GM21737 (cell line): ENCODE measurements at regions not wholly inside any gene's neighbourhood (a gene's known extent, or its start where the extent isn't known, plus 50 kb on each side); places are given as distances from the start of the nearest gene placed in this dataset.

ENCODE experiments used
- ATAC-seq: cut with Tn5 transposase; IDR thresholded peaks from one replicate; pipeline ENCODE4 v1.9.1; 2021; ENCODE audit warnings: mild to moderate bottlenecking, moderate library complexity; ENCODE audit not compliant: unreplicated experiment

DNA sequence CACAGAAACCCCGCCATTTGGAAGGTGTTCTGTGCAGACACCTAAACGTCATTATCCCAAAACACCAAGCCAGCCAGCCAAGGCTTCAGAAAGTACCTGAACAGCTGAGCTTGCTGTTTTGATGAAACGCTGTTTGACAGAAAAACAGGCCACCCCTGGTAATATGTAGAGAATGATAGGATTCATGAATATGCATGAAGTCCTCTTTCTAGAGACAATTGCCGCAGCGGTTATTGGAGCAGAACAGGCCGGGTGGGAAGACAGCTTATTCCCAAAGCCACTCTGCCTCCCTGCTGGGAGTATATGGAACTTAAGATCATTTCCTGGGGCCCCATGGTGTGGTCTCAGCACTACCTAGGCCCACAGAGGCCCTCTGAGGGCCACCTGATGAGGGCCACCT lies 229.5 kb downstream of the UQCRFS1 start:
- no peak for ATAC-seq

DNA sequence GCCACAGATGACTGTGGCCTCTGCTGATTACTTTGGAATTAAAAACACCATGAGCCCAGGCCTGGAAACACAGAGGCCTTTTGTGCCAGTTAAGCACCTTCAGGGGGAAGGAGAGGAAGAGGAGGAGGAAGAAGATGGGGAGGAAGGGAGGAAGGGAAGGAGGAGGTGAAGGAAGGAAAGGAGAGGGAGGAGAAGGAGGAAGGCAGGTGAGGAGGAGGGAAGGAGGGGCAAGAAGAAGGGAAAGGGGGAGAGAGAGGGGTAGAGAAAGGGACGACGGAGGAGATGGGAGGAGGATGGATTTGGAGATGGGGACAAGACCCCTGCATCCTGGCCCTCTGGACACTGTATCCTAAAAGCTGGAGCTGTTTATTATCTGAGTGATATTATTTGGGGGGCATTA lies 231.0 kb downstream of the UQCRFS1 start:
- ATAC-seq: no peak

DNA sequence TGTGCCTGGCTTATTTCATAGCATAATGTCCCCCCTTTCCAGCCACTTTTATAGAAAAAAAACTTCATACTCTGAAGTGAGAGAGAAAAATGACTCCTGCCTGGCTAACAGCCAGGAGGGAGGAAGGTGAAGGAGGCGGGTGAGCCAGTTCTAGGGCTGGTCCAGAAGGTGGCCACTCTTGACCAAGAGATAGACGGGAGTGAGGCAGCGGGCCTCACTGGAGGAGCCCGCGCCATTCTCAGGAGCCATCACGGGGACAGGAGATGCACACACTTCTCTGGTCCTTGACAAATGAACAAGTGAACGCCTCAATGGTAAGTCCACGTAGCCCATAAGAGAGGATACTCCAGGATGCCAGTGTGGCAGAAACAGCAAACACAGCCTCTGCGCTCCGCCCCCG lies 231.4 kb downstream of the UQCRFS1 start:
- ATAC-seq: no peak

DNA sequence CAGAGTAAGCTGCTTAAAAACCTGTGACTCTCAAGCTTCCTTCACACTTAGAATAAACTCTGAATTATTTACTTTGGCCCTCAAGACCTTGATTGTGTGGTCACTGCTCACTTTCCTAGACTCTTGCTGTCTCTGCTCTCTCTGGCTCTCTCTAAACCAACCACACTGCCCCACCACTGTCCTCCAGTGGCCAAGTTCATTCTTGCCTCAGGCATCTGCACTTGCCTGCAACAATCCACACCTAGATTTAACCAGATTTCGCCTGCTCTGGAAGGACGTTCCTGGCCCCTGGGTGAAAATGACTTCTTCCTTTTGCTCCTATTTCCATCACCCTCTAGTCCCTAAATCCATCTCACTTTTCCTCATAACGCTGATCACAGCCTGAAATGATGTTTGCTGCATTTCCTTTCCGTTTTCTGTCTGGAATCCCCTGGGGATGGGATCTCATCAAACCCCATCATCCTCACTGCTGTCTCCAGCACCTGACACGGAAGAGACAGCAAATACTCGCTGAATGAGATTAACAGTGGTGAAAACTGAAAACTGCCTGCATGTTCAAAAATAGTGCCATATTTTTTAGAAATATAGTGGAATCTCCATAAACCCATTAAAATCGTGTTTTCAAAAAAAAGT lies 232.6 kb downstream of the UQCRFS1 start:
- ATAC-seq: no peak

DNA sequence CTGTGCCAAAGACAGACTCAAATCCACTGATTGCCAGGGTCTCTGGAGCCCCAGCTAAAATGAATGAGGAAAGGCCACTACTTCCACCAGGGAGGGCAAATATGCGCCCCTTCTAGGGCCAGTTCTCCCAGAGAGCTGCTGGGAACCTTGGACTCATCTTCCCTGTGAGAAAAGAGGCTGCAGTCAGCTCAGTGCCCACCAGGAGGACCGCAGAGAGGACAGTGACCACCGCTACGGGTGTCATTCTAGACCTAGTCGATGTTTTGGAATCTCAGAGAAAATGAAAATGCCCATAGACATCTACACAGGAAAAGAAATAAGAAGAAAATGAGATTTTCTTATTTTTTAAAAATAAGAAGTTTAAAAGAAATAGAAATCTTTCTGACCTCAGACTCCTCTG lies 235.1 kb downstream of the UQCRFS1 start:
- ATAC-seq: no peak

DNA sequence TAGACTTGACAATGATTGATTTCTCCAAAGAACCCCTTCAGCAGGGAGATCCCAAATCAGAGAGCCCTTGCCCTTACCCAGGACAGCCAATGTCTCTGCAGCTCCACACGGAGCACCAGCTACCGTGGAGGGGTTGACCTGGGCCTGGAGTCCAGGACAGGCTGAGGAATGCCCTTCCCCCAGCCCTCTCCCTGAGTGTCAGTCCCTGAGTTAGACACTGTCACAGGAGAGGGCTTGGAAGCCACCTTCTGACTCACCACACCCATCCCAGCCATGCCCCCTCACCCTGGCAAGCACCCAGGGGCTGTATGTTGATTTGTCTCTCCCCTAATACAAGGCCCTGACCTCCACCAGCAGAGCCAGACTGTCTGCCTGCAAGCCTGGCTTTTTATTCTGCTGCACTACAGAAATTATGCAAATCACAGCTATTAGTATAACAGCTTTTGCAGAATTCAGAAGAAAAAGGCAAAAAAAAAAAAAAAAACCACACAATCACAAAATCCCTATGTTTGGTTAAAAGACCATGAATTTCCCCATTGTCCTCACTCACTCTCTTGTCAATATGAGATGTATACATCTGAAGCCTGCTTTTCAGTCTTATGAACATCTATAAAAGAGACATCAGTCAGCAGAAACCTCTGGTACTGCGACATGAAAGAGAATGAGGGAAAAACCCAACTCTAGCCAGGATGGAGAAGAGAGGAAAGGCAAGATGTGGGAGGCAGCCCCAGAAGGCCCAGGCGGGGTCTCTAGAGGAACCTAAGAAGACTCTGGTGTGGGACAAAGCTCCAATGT lies 240.7 kb downstream of the UQCRFS1 start:
- ATAC-seq: no peak

DNA sequence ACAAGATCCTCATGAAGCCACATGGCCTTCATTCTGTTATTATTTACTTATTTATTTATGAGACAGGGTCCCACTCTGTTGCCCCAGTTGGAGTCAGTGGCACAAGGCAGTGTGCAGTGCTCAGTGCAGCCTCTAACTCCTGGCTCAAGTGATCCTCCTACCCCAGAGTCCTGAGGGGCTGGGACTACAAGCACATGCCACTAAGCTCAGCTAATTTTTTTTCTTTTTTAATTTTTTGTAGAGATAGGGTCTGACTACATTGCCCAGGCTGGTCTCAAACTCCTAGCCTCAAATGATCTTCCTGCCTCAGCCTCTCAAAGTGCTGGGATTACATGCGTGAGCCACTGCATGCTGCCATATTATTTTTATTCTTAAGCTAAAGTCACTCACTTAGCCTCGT lies 241.4 kb downstream of the UQCRFS1 start:
- no peak for ATAC-seq

DNA sequence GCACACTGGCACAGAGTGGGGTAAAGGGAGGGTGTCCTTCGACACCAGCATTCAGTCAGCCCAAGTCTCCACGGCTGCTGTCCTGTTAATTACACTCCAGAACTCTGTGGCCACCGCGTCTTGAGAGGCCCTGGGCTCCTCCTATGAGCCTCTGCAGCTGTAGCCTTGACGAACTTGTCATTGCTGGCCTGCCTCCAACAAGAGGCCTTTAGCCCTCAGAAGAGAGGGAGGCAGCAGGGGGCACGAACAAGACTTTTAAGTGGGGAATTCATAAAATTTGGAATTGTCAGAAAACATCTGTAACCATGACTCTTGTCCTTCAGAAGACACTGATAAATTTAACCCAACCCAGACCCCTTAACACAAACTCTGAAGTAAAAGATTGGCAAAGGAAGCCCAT lies 241.9 kb downstream of the UQCRFS1 start:
- ATAC-seq: no peak

DNA sequence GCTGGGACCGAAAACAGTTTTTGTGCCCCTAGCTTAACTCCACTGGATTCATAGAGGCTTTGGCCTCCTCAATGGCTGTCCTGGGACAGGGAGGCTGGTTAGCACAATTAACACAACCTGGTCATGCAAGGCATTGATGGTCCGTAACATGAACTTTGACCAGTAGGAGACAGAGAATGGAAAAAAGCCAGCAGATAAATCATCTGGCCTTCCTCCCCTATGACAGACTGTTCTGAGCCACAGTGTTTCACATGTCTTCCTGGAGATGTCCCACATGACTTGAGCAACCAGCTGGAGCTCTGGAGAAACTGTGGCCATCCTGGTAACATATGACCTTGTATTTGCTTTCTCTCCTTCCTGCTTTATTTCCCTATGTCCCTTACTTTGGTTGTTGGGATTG lies 244.2 kb downstream of the UQCRFS1 start:
- no peak for ATAC-seq

DNA sequence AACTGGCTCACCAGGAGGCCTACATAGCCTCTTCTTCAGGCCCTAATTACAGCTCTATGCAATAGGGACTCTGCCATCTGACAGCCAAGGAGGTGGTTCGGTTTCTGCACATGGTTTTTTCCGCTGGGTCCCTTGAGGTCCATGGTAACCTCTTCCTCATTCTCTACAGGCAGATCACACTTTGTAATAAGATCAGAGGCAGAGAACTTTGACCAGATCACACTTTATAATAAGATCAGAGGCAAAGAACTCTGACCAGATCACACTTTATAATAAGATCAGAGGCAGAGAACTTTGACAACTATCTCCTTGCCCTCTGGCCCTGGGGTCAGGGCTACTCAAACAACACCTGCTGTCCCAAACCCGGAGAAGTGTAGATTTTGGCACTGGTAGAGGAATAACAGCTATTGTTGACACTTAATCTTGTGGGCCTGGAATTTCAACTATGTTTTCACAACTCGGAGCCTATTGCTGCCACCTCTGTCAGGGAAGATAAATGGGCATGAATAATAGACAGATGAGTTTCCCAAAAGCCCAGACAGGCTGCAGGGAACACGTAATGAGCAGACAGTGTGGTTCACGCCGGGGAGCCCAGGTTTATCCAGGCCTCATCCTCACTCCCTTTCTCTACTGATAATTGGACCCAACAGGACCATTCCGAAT lies 246.1 kb downstream of the UQCRFS1 start:
- no peak for ATAC-seq

DNA sequence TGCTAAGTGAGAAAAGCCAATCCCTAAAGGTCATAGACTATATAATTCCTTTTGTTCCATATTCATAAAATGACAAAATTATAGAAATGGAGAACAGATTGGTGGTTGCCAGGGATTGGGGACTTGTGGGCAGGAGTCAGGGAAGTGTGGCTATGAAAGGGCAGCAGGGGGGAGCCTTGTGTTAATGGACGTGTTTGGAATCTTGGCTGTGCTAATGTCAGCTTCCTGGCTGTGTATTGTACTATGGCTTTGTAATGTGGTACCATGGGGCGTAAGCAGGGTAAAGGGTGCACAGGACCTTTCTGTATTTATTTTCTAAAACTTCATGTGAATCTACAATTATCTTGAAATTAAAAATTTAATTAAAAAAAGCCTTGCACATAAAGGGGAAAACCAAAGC lies 248.5 kb downstream of the UQCRFS1 start:
- no peak for ATAC-seq

DNA sequence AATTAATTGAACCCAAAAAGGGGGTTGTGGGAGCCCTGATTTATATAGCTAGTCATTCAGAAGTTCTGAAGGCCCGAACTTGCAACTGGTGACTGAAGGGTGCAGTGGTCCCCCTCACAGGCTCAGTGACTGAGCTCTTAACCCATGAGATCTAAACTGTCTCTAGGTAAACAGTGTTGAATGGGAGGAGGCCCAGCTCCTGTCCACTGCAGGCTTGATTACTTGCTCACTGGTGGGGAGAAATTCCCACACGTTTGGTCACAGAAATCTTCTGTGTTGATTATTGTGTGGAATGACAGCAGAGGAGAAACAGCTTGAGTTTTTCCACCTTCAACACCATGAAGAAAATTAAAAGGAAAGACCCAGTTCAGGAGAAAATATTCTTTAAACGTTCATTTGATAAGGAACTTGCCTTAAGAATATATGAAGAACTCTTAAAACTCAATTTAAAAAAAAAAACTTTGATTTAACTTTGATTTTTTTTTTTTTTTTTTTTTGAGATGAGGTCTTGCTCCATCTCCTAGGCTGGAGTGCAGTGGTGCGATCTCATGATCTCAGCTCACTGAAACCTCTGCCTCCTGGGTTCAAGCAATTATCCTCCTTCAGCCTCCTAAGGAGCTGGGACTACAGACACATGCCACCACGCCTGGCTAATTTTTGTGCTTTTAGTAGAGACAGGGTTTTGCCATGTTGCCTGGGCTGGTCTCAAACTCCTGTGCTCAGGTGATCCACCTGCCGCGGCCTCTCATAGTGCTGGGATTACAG lies 249.3 kb downstream of the UQCRFS1 start:
- no peak for ATAC-seq

DNA sequence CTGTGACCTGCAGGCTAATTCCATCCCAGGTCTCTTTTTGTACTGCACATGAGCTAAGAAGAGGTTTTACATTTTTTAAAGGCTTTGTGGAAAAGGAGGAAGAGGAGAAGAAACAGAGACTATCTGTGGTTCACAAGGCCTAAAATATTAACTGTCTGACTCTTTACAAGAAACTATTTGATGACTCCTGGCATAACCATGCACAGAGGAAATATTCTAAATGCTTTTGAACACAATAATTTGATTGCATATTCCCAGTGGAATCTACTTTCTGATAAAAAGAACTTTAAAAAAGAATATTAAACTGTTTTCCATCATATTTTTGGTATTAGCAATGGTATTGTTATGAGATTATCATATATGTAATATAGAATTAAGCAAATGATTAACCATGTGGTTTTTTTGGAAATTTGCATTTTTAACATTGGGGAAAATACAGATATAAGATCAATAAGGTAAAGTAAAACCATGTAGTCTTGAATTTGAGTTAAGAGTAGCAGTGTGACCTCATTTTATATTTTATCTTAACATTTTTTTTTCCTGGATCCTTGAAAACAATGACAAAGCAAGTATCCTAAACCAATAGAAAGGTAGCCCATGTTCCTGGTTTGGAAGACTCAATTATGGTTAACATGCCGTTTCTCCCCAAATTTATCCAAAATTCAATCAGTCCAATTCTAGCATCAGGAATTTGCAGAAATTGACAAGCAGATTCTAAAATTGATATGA lies 251.0 kb downstream of the UQCRFS1 start:
- no peak for ATAC-seq

DNA sequence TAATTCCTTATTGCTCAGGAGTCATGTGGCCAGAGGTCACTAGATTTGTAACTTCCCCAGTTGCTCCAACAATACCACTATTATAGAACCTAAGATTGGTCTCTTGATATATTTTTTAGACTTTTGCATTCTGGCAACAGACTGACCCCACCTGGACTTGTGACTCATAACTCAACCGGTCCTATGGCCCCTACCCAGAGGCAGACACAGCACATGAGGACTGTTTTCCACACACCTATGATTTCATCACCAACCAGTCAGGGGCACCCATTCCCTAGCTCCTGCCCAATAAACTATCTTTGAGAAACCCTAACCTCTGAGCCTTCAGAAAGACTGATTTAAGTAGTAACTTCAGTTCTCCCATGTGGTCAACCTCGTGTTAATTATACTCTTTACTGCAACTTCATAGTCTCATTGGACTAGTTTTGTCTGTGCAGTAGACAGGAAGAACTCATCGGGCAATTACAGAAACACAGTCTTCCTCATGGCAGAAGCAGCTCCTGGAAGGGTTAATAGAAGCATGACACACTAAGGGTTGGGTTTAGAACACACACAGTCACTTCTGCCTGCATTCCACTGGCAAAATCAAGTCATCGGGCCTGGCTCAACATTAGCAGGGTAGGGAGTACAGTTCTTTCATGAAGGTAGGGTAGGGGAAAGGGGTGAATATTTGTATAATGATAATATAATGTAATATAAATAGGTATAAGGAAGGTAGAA lies 251.8 kb downstream of the UQCRFS1 start:
- ATAC-seq: no peak

DNA sequence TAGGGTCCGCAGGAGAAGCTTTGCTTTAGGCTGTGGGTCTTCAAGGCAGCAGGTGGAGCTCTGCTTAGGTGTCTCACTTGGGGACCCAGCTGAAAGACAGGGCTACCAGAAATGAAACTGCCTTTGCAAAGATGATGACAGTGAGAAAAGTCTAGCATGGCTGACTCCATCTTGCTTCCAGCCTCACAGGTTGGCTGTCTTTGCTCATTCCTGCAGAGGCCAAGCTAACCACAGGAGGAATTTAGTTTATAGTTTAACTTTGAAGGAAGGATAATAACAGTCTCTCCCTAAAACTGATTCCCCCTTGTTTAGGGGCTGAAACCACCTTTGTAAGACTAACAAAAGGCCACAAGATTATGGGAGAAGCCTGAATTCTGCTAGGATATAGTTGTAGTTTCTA lies 252.4 kb downstream of the UQCRFS1 start:
- no peak for ATAC-seq

DNA sequence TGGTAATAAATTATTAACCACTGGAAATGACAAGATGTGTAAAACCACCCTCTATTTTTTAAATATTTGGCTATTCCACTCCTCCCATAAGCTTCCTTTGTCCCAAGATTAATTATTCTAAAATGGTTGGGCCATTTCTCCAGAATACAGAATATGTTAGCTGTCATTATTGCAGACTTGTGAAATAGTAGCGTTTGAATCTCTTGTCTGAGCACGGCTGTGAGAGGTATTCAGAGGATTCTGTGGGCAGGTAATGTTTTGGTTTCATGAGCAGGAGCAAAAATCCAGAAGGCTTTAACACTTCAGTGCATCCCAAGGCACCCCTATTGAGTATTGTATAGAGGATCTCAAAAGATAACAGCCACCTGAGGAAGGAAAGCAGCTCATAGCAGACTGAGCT lies 256.0 kb downstream of the UQCRFS1 start:
- ATAC-seq: no peak

DNA sequence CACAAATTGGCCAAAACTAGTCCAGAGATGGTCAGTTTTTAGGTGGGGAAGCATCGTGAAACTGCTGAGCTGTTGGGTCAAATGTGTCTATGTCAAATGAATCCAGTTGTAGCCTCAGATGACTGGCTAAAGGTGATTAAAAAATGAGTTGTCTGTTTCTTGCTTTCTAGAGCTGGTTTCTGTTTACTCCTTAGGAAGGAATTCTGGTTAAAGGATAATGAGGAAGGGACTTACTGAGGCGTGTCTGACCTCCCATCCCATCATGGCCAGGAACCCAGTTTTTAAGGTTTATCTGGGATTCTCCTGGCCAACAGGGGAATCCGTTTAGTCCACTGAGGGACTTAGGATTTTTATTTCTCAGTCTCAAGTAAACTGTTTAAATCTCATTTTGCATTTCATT lies 256.5 kb downstream of the UQCRFS1 start:
- ATAC-seq: no peak

DNA sequence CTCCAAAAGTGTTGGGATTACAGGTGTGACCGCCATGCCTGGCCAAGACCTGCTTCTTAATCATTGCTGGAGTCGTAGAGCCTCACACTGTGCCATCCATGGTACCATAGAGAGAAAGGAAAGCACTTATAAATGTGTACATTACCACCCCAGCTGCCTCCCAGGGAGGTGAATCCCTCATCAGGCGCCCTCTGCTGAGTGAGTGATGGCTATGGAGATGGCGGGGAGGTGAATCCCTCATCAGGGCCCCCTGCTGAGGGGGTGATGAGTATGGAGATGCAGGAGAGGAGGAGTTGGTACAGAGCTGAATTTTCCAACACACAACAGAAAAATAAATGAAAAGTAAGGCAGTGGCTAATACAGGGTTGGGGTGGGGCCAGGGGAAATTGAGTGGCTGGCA lies 263.4 kb downstream of the UQCRFS1 start:
- no peak for ATAC-seq

DNA sequence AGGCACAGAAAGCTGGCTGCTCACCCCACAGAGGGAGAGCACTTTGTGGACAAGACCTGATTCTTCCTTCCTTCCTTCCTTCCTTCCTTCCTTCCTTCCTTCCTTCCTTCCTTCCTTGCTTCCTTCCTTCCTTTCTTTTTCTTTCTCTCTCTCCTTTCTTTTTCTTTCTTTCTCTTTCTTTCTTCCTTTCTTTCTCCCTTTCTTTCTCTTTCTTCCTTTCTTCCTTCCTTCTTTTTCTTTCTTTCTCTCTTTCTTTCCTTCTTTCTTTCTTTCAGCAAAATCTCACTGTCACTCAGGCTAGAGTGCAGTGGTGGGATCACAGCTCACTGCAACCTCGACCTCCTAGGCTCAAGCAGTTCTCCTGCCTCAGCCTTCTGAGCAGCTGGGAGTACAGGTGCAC lies 263.9 kb downstream of the UQCRFS1 start:
- ATAC-seq: no peak

DNA sequence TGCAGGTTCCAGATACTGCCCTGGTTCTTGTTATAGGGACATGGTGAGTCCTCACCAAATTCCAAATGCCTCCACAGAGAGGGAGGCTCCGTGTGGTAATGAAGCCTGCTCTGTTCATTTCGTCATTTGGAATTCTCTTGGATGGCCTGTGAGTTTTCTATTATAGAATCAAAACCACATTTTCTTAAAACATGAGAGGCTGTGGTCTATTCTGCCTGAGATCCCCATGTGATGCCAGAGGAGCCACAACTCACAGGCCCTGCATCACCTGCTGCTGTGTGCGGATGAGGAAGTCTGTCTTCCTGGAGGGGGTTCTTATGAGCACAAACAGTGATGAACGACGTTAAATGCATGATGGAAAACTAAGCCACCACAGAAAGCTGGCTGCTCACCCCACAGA lies 264.4 kb downstream of the UQCRFS1 start:
- no peak for ATAC-seq
